GM20431 (cell line): ENCODE measurements at regions not wholly inside any gene's neighbourhood (a gene's known extent, or its start where the extent isn't known, plus 50 kb on each side); places are given as distances from the start of the nearest gene placed in this dataset.

Source experiments
- in situ Hi-C: fragments of 300-500 bp; cut with MseI, MboI; formaldehyde crosslinking; loops from one replicate; pipeline ENCODE4 v1.15.0; 2020; ENCODE audit warnings: low sequenced_read_pairs; ENCODE audit not compliant: unreplicated experiment

GRCh38 chr1:30330644-30331043 is 392.7 kb downstream of the MATN1 start:
- in situ Hi-C loops = no loop called here

- in situ Hi-C loops = no loop called here
These were observed 393.4 kb downstream of the MATN1 start for GRCh38 chr1:30329802-30330557.

DNA sequence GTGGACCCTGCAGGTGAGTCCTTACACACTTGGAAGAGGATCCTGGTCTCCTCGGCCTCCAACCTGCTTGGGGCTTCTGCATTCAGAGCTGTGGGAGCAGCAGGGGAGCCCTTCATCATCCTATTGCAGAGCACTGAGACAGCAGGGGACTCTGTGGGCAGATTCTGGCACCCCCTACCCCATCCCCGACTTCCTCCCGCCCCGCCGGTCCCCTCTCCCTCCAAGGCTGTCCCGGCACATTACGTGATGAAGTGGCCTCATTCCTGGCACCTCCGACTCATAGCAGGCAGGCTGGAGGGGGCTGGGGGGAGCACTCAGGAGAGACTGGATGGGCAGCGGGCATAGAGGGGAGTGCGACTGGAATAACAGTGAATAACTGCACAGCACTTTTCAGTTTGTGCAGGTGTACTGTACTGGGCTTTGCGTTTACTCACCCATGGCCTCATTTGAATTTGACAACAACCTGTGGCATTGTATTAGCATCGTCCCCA is 394.1 kb downstream of the MATN1 start:
- in situ Hi-C loops = no loop called here

DNA sequence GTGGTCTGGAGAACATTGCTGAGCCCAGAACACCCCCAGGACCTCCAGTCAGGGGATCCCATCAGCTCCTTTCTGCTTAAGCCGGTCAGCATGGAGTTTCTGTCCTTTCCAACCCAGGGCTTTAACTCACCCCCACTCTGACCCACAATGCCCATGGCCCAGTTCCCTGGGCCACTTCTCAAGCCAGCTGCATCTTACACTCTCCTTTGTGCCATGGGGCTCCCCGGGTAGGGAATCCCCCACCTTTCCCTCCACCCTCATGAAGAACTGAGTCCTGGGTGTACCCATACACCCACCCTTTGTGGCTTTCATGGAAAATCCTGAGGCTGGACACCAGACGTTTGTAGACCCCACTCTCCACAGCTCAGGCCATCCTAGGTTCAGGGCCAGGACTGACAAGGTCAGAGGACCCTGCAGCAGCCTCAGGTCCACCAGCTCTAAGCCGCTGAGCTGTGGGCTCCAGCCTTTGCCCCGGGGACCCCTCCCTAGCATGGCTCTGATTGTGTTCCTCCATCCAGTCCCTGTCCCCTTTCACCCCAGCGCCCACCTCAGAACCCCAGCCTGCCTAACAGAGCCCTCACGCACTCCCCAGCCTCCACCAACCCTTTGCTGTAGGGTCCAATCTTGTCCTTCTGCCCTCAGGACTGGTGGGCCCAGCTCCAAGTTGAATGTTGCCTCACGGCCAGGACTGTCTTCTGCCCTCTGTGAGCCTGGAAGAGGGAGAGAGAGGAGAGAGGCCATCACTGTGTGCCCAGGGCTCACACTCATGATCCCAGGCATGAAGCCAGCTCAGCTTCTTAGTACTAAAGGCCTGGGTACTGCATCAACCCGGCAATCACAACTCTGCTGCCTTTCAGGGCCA is 394.8 kb downstream of the MATN1 start:
- in situ Hi-C loops = no loop called here

DNA sequence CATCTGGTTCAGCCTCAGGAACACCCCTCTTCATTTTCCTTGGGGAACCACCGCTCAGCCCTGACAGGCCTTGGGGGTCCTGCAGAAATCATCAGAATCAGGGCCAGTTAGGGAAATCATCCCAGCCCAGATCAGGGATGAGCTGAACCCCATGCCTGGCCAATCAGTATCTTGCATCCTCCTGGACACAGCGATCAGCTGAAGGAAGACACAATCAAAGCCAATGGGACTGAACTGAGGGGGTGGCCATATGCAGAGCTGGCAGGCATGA is 395.4 kb downstream of the MATN1 start:
- in situ Hi-C loops = no loop called here

GRCh38 chr1:30327370-30328099 is 395.9 kb downstream of the MATN1 start:
- in situ Hi-C loops = no loop called here

DNA sequence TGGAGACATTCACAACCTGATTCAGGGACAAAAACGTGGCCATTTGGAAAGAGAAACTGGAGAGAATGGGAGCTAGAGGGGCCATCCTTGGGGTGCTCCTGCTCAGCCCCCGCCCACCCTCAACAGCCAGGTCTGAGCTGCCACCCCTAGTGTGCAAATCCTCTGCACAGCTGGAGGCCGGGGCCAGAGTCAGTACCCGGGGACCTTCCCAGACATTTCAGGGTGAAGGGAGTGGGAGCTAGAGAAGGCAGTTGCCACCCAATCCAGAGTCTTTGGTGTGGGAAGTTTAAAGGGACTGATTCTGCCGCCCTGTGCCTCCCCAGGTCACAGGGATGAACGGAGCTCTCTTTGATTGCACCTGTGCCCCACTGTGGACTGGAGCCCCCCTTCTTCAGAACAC is 397.4 kb downstream of the MATN1 start:
- in situ Hi-C loops = no loop called here

DNA sequence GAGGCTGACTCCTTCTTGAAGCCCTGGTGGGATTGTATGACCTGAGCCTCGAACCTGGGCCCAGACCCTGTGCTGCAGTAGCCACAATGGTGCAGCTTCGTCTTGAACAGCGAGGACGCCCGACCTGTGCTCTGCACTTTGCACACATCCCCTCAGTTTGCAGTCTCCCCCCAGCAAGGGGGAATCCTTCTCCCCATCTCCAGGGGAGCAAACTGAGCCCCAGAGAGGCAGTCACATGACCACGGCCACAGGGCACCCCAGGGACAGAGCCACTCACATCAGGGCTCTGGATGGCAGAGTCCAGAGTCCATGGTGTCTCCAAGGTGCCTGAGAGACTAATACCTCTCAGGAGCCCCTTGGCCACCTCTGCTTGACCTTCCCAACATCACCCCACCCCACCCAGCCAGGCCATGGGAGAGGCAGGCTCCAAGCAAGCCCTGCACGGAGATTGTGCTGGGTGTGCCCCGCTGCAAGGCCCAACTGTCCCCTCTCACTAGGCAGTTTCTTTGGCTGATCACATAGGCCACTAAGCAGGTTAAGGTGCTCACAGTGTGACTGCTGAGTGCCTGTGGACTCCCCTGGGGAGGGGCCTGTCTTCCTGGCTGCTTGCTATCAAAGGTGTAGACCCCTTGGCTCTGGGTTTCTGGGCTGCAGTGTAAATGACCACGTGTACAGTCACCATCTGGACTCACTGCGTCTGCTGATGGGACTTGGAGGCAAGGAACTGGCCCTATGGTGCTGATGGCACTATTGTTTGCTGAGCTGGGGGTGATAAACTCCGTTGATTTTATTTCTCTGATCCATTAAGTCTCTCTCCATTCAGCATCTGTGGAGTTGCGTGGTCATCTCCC is 398.1 kb downstream of the MATN1 start:
- in situ Hi-C loops = no loop called here

- in situ Hi-C loops = no loop called here
These were observed 398.9 kb downstream of the MATN1 start for GRCh38 chr1:30324251-30325084.

DNA sequence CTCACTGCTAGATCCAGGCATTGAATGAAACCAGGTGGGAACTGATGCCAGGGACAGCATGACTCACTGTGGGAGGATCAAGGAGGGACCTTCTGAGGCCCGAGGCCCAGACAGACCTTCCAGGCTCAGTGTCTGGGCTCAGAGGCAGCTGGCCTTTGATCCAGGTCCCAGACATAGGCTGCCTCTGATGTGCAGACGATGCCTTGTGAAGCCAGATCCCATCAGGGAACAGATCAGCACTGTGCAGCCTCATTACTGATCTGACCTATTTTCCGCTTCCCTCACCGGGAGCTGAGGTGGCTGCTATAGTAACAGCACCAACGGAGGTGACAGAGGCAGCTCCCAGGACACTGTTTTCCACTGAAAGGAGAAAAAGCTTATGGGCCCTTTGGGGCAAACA is 399.5 kb downstream of the MATN1 start:
- in situ Hi-C loops = no loop called here

- in situ Hi-C loops = no loop called here
These were observed 400.0 kb downstream of the MATN1 start for GRCh38 chr1:30323352-30323751.

DNA sequence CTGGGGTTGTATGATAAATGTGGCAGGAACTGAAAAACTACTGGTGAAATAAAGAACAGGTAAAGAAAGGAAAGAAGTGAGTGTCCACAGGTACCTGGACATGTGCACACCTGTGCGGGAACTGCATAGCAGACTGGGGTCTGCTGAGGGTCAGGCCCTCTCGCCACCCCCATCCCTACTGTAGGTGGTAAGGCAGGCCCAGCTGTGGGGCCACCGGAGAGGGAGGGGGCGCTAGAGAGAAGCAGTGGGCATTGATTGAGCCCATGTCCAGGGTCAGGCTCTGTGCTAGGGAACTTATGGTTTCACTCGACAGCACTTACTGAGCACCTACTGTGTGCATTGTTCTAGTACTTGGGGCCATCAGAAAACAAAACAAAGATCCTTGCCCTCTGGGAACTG is 400.5 kb downstream of the MATN1 start:
- in situ Hi-C loops = no loop called here

DNA sequence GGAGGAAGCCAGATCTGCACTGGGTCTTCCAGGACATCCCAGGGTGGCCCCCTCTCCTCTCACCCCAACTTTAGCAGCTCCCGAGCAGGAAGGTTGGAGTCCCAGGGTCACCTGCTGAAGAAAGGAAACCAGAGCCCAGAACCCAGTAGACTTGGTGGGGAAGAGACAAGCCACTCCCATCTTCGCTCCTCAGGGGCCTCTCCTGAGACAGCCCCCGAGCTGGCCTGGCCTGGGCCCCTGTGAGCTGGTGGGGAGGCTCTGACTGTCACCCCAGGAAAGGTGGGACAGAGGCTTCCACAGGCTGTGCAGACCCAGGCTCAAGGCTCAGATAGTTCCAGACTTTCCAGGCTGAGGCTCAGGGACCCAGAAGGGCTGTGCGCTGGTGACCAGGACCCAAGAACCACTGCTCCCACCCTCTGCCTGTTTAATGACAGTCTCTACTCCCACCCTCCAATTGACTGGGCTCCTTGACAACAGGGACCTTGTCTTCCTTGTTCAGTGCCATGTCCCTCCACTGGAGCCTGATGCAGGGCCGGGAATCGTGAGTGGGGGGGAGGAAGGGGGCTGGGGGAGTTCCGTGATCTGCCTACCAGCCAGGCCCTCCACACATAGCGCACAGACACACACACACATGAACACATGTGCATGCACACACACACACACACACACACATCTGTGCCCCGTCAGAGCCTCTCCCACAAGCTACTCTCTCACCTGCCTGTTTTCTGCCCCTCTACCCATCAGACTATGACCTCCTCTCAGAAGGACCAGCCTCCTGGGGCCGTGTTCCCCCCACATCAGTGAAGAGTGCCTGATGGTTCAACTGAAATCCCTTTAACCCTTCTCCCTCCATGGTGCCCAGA is 401.2 kb downstream of the MATN1 start:
- in situ Hi-C loops = no loop called here

GRCh38 chr1:30321246-30321910 is 402.0 kb downstream of the MATN1 start:
- in situ Hi-C loops = no loop called here

GRCh38 chr1:30320581-30320890 is 402.8 kb downstream of the MATN1 start:
- in situ Hi-C loops = no loop called here

GRCh38 chr1:30319765-30320580 is 403.4 kb downstream of the MATN1 start:
- in situ Hi-C loops = no loop called here
